T follicular helper cell (primary cell): ENCODE measurements at regions not wholly inside any gene's neighbourhood (a gene's known extent, or its start where the extent isn't known, plus 50 kb on each side); places are given as distances from the start of the nearest gene placed in this dataset.

ENCODE experiments used
- DNase-seq: peaks from one replicate; pipeline ENCODE4 v3.0.0-alpha.2; 2020; ENCODE audit warnings: low read depth

DNA sequence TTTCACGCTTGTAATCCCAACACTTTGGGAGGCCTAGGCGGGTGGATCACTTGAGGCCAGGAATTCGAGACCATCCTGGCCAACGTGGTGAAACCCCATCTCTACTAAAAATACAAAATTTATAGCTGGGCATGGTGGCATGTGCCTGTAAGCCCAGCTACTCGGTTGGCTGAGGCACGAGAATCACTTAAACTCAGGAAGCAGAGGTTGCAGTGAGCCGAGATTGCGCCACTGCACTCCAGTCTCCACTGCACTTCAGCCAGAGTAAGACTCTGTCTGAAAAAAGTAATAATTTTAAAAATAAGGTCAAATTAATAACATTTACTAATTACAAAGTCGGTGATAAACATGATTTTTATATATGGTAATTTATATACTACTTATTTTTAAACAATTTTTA is 155.9 kb downstream of the AXIN2 start:
- no peak for DNase-seq

DNA sequence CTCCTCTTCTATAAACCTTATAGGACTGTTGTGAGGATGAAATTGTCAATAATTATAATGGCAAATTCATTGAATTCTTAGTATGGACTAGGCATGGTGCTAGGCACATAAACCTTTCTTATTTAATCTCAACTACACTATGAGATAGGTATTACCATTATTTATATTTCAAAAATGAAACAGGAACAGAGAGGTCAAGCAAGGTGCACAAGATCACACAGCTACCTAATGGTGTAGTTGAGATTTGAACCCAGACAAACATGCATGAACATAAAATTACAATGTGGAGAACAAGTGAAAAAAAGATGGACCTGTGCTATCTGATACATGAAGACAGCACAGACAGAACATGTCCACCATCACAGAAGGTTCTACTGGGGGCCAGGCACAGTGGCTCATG is 156.7 kb downstream of the AXIN2 start:
- no peak for DNase-seq

DNA sequence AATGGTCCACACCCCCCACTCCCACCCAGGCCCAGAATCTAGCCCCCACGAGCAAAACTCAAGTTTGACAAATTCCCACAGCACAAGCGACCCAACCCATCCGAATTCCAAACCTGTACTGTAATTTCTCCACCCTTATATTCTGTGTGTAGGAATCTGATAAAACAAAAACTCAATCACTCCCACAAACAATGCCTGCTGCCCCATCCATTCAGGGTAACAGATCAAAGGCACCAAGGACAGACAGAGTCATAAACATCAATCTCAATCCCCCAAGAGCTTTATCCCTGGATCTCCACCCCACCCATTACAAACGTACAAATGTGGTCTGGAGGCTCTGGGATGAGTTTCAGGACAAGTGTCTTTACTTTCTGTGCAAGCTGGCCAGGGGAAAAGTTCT is 157.8 kb downstream of the AXIN2 start:
- no peak for DNase-seq

DNA sequence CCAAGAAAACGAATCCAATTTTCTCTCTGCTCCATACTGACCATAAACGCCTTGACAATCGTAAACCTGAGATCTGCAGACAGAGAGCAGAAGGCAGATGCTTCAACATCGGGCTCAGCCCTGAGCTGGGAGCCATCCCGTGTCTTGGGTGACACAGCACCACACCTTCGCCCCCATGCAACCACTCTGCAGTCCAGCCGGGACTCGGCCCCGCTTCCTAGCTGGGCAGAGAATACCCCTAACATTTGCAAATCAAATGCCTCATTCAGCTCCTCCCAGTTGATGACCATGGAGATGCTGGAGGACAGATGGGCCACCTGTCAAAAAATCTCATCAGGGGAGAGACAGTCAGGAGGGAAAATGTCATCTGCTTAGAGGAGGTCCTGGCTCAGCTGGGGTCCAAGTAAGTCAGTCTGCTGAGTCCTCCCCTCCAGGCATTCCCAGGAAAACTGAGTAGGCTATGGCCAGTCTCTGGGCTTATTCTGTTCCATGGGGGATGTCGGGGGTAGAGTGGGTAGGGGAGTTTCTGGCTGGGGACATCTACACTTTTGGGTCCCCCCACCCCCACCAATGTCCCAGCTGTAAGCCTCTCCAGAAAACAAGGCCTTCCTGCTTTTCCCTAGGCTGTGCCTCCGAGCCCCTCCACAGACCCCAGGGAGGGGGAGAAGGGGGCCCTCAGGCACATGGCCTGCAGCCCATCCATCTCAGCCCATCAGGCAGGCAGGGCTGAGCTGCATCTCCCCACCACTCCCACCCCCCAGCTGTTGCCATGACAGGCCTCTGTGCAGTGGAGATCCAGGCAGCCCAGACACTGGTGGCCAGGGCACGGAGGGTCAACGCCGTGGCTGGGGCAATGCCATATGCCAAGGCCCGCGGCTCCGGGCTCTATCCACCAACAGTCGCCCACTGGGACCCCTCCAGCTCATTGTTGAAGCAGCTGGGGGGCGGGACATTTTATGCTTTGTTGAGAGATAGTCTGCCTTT is 158.6 kb downstream of the AXIN2 start:
- DNase-seq, result no peak

DNA sequence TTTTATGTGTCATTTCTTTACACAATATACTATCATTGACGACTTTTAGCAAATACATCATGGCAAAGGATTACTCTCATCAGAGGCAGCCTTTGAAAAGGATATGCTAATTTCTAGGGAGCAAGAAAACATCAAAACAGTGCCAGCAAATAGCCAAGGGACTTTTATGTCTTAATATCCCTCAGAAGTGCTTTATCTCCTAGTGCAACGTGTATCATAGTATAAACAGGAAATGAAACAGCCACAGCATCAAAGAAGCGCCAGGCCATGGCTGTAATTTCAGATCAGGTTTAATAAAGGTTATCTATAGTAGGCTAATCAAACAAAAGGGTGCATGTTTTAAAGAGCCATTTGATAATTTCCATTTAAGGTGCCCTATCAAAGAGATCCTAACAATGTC is 159.9 kb downstream of the AXIN2 start:
- DNase-seq, result no peak

DNA sequence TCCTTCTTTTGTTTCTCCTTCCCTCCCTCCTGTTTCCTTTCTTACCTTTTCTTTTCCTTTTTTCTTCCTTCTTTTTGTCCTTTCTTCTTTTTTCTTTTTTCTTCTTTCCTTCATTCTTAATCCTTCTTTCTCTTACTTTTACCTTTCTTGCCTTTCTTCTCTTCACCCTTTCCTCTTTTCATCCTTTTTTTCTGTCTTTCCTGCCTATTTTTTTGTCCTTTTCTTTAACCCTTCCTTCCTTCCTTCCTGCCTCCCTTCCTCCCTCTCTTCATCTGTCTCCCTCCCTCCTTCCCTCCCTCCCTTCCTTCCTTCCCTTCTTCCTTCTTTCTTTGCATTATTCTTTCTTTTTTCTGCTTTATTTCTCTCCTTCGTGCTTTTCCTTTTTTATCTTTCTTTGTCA is 160.7 kb downstream of the AXIN2 start:
- no peak for DNase-seq

DNA sequence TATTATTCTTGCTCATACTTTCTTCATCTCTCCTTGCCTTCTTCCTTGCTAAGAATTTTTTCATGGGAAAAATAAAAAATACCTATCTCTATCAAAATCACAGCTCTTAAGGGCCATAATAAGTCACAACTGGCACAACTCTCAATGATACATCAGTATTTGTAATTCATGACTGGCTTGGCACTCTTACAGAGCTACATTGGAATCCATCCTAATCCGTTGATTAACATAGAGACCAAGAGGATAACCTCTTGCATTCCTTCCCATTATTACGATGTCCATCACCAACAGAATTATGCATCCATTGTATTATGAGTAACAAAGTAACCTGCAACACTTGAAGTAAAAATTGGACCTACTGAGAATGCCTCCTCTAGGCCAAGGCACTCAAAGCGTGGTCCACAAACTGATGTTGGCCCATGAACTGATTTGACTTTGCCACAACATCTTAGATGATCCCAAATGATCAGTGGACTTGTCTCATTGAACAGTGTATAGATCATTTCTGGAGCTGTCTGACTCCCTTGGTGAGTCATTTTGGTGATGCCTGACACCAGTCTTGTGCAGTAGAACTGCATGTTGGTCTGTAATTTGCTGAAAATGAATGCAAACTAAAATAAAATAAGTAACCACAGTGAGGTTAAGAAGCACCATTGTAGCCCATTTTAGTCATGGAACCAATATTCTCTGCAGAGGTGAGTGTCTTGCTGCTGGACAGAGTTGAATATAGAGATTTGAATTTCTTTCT is 163.2 kb downstream of the AXIN2 start:
- no peak for DNase-seq

DNA sequence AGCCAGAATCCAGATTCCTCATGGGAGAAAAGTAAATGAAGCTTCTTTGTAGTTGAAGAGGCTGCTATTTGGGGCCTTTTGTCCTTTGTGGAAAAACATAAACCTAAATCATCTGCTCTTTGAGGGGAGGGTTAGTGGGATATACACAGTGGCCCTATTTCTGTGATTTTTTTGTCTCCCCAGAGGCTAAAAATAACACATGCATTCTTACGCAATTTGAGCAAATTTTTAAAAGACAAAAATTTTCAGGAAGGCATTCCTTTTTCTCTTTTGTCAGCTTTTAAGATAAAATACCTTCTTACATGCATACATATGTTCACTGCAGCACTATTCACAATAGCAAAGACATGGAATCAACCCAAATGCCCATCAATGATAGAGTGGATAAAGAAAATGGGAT is 165.5 kb downstream of the AXIN2 start:
- DNase-seq, result no peak

DNA sequence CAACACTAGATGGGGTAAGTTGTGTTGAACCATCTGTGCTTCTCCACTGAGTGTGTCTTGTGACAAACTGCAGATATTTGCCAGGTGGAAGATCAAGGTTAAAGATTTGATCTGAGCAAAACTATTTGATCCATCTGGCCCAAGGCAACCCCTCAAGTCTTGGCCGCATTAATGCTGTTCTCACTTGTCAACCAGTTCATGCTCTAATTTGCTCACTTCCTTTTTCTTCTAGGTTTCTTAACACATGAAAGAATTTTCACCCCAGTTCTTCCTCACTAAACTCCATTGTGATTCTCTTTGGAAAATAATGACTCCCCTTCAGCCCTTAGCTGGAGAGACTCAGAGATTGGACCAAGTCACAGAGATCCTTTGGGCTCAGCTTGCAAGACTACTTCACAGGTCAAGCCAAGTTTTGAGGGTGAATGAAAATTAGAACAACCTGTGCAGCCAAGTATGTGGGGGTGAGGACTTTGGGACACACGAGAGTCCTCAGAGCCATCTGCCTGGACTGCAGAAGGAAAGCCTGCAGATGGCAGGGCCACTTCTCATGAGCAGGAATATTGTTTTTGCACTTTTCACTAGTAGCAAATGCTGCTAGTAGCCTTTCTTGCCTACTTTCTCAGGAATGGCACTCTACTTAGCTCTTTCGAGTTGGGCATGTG is 166.5 kb downstream of the AXIN2 start:
- no peak for DNase-seq

DNA sequence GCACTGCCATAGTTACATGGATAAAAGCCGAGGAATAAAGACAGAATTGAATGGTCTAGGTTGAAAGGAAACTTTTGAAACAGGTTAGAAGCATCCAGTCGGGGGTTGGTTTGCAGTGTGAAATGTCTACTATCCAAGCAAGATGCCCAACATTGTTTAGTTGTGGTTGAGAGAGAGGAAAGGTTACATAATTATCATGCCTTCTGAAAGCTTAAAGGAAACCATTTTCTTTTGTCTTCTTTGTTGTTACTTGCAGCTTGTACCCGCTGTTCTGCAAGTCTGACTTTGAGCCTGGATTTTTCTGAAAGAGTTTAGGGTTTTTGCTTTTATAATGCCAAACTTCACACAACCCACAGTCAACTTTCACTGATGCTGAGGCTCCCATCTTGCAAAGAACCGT is 167.9 kb downstream of the AXIN2 start:
- DNase-seq, result no peak

DNA sequence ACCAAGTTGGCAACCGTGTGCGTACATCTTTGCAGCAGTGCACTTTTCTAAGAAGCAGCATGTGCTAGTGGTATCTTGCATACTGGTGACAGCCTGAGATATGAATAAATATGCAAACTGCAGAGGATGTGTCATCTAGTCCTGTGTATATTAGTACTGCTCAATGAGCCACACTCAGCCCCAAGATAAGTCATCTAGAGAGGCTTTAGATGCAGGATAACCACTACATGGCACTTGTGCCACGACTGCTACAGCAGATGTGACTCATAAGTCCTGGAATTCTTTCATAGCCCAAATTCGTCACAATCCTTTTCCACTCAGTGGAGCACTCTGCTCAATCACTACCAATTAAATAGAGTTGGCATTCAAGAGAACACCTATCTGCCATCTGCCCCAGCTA is 171.5 kb downstream of the AXIN2 start:
- no peak for DNase-seq

DNA sequence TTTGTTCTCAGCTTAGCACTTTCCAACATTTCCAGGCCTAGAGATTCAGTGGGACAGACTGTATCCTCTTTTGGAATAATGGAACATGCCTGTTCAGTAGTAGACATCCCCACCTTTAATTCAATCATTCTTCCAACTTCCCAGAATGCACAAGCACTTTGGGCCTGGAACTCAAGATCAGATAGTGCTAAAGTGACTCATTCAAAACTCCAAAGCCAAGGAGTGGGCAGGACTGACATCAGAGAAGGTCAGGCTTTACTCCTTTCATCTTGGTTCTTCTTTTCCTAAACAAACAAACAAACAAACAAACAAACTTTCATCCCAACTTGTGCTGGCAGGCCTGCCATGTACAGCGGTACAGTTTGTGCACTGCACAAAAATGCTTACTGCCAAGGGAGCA is 172.0 kb downstream of the AXIN2 start:
- DNase-seq, result no peak

DNA sequence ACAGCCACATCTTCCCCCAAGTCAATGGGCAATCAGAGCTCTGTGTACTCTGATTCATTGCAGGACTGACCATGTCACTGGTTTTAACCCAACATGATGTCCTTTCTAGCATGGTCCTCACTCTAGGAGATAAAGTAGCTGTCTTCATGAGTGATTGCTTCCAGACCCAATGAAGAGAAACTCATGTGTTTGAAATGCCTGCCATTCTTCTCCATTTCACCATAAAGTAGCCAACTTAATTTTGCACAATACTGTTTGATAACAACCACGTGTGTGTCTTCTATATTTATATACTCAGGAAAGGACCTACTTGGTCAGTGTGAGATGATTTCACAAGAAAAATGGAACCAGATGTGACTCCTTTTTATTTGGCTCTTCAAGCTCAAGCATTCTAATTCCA is 172.5 kb downstream of the AXIN2 start:
- no peak for DNase-seq

DNA sequence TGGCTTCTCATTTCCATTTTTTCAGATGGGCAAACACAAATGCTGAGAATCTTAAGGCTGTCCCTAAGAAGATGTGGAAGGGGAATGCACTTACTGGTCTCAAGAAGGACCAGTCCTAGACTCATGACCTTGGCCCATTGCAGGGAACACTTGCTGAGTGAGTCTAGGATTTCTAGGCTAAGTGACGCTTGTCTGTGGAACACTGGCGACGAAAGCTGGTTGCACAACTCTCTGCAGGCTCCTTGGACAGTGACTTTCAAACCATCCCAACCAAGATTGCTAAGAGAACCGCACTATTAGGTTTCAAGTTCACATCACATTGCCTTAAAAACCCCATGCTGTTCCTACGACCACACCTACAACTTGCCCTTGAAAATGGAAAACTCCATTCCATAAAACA is 174.1 kb downstream of the AXIN2 start:
- DNase-seq, result no peak

DNA sequence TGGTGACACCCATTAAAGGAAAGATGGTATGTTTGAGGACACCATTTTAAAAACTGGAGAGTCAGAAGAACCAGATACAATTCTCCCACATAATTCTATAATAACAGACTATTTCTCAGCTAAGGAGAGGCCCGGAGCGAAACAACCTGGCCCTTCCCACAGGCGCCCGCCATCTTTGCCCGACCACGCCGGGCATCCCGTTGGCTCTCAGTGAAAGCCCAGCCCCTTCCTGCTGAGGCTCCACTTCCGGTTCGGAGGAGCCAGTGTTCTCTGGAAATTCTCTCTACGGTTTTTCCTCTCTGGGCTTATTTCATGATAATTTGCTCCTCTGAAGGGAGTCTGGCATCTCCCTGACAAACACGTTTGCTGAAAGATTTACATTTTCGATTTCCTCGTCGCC is 175.7 kb downstream of the AXIN2 start:
- no peak for DNase-seq

DNA sequence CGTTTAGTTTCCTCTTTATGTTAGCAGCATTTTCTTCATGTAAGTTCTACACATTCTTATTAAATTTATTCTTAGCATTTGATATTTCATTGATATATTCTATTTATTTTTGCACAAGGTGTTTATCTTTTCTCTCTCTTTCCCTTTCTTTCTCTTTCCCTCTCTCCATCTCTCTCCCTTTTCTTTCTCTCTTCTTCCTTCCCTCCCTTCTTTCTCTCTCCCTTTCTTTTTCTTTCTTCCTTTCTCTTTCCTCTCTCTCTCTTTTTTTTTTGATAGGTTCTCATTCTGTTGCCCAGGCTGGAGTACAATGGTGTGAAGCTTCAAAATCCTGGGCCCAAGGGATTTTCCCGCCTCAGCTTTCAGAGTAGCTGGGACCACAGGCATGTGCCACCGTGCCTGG is 176.4 kb downstream of the AXIN2 start:
- DNase-seq, result no peak

DNA sequence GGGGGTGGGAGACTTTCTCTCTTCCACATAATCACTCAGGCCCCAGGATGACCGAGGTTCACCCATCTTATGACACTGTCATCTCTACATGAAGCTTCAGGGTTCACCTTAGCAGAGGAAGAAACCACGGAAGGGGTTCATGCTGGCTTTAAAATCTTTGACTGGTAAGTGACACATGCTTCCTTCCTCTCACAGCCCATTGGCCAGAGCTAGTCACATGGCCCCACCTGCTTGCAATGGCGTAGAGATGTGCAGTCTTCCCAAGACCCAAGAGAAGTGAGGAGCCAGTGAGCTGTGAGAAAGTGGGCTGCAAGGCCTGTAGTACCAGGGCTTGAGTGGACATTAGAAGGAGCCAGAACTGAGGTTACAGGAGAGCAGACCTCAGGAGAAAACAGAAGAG is 180.3 kb downstream of the AXIN2 start:
- DNase-seq, result no peak

DNA sequence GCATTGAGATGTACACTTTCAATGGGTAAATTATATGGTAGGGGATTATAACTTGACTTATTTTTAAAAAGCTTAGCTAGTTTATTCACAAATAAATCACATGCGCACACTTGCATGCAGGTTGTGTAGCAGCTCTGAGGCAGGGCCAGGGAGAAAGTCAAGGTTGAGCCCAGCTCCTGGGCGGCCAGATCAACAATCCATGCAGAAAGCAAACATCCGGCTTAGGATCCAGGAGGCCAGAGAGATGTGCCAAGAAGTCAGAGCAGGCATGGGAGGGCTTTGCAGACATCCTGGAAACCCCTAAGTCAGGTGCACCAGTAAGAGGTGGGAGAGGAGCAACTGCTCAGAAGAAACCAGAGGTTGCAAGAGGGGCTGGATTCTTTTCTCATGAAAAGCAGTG is 186.5 kb downstream of the AXIN2 start:
- no peak for DNase-seq

DNA sequence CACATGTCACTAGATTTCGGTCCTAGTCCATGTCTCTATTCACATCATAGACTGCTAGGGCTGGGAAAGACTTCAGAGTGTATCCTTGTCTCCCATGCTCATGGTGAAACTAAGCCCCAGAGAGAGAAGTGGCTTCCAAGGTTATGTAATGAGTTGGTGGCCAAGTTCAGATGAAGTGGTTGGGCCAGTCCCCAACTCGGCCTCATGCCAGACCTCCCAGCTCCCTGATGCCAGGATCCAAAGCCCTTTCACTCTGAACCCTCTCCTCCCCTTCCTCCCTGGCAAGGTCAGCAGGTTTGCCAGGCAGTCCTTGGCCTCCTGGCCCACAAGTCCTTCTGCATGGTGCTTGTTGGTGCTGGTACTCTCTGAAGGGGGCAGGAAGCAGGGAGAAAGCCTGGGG is 189.7 kb downstream of the AXIN2 start:
- DNase-seq, result no peak

DNA sequence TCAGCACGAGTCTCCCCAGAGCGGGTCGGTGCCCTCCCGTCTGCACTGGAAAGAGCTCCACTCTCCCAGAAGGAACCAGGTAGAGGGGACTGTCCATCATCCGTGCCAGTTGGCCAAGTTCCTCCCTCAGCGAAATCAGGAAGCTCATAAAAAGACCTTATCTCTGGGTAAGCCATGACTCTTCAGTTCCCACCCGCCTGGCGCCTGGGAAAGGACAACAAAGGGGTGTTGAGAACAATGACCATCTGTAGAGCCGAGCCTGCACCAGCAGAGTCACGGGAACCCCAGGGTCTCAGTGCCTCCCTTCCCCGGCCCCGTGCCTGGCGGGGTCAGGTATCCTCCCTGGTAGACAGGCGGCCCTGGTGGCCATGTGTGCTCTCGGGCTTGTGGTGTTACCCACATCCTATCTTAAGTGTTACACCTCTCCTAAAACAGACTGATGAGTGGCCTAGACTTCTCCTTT is 190.7 kb downstream of the AXIN2 start:
- DNase-seq, result no peak

DNA sequence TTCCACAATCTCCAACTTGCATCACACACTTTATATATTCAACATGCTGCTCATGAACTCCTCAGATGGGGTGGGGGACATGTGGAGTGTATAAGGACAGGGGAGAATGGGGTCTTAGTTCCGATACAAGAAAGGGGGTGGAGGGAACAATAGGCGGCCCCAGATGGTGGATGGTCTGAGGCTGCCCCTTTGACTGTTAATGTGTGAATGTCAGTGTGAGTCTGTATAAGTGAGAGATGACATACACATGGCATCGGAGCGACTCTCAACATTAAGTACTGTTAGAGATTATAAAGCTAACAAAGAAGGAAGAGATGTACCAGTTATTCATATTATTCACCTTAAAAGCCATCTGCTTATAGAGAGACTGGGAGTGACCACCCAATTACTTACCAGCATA is 193.1 kb downstream of the AXIN2 start:
- no peak for DNase-seq

DNA sequence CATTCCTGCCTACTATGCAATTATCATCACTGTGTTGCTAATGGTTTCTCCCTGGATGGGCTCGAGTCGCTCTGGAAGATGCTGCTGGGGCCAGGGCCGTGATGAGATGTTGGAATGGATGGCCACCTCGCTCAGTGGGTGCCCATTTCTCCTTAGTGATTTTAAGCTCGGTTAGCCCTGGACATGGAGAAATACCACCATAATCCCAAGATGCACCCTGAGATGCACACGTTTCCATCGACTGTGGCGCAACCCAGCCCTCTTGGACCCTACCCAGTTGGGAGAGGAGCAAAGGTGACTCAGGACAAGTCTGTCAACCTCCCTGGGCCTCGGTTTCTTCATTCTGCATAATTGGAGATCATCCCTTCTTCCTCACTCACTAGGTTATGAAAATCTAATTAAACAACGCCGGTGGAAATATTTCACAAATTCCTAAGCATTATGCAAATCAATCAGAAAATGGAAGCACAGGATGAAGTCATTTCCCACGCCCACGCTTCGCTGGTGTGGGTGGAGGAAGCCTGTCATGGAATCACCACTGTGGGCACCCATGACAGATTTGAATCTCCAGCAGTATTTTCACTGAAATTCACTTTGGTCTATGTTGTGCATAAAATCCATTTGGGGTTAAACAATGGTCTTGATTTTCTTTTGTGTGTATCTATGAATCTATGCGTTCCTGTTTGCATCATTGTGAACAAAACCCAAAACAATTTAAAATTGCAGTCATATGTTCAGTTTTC is 195.2 kb downstream of the AXIN2 start:
- DNase-seq, result no peak
